Kidney epithelial cell (primary cell): ENCODE measurements at regions not wholly inside any gene's neighbourhood (a gene's known extent, or its start where the extent isn't known, plus 50 kb on each side); places are given as distances from the start of the nearest gene placed in this dataset.

Source experiments
- DNase-seq: peaks from one replicate; pipeline ENCODE4 v3.0.0-alpha.2; 2010; ENCODE audit warnings: low read depth
- H3K27me3 ChIP-seq: 2 replicates; pipeline ENCODE4 v1.6.0; 2011; ENCODE audit warnings: low read length; ENCODE audit not compliant: control insufficient read depth, insufficient read depth
- H3K36me3 ChIP-seq: 2 replicates; pipeline ENCODE4 v1.5.1; 2011; ENCODE audit warnings: low read length; ENCODE audit not compliant: control insufficient read depth, insufficient read depth
- H3K4me3 ChIP-seq: 2 replicates; pipeline ENCODE4 v1.5.1; 2011; ENCODE audit warnings: low read depth, mild to moderate bottlenecking, control low read depth, low read length
- TF ChIP-seq, protein P1 (sequence below): IDR thresholded peaks from 2 replicates; pipeline ENCODE4 v1.5.1; 2011; ENCODE audit warnings: mild to moderate bottlenecking, moderate library complexity, low read length, control low read depth, inconsistent platforms; ENCODE audit not compliant: insufficient read depth, poor library complexity, severe bottlenecking

GRCh38 chr1:244106837-244107493 lies 55.9 kb downstream of the ZBTB18 start:
- Histone ChIP-seq H3K36me3 (no peaks in the 10 kb centered on the region), H3K4me3 (no peak overlapping the region), H3K27me3 (no peaks in the 10 kb centered on the region)
- no peak for DNase-seq
- TF ChIP-seq, protein P1, sequence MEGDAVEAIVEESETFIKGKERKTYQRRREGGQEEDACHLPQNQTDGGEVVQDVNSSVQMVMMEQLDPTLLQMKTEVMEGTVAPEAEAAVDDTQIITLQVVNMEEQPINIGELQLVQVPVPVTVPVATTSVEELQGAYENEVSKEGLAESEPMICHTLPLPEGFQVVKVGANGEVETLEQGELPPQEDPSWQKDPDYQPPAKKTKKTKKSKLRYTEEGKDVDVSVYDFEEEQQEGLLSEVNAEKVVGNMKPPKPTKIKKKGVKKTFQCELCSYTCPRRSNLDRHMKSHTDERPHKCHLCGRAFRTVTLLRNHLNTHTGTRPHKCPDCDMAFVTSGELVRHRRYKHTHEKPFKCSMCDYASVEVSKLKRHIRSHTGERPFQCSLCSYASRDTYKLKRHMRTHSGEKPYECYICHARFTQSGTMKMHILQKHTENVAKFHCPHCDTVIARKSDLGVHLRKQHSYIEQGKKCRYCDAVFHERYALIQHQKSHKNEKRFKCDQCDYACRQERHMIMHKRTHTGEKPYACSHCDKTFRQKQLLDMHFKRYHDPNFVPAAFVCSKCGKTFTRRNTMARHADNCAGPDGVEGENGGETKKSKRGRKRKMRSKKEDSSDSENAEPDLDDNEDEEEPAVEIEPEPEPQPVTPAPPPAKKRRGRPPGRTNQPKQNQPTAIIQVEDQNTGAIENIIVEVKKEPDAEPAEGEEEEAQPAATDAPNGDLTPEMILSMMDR, result no peak

DNA sequence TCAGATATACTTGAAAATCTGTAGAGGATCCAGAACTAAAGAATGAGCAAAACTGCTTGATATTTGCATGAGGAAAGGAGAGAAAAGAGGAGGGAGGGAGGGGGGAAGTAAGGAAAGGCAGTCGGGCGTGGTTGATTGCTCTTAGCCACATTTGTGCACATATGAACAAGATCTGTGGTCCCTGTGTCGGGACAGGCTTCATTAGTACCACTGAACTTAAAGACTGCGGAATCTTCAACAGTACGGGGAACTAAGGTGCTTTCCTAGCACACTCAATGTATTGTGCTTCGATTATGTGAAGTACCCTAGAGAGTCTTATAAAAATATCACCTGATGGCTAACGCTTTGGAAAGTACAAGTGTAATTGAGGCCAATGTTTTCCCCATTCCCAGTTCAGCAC lies 59.9 kb downstream of the ZBTB18 start:
- TF ChIP-seq, protein P1, result no peak
- no peaks in the 10 kb centered on the region for H3K27me3 ChIP-seq
- no peaks in the 10 kb centered on the region for H3K36me3 ChIP-seq
- no peak overlapping the region for H3K4me3 ChIP-seq
- no peak for DNase-seq

- TF ChIP-seq, protein P1, result no peak
- no peak for DNase-seq
- H3K4me3 ChIP-seq, result no peak overlapping the region
- no peaks in the 10 kb centered on the region for H3K36me3 ChIP-seq
- H3K27me3 ChIP-seq, result no peaks in the 10 kb centered on the region
These were observed 61.0 kb downstream of the ZBTB18 start for GRCh38 chr1:244112041-244112440.

DNA sequence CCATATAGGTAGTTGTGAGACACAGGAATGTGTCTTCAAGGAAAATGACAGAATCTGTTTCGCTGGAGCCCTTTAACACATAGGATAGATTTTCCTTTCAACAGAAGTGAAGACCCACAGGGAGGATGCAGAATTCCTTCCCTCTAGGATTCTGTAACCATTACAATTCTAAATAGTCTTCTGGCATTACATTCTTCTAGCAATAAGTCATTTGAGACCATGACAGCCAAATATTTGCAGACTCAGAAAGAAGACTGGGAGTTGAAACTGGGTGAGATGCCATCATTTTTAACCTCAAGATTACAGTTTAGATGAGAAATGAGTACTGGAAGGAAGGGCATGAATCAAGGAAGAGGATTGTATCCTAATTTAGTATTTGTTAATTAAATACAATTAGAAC lies 61.6 kb downstream of the ZBTB18 start:
- DNase-seq, result no peak
- no peaks in the 10 kb centered on the region for H3K27me3 ChIP-seq

DNA sequence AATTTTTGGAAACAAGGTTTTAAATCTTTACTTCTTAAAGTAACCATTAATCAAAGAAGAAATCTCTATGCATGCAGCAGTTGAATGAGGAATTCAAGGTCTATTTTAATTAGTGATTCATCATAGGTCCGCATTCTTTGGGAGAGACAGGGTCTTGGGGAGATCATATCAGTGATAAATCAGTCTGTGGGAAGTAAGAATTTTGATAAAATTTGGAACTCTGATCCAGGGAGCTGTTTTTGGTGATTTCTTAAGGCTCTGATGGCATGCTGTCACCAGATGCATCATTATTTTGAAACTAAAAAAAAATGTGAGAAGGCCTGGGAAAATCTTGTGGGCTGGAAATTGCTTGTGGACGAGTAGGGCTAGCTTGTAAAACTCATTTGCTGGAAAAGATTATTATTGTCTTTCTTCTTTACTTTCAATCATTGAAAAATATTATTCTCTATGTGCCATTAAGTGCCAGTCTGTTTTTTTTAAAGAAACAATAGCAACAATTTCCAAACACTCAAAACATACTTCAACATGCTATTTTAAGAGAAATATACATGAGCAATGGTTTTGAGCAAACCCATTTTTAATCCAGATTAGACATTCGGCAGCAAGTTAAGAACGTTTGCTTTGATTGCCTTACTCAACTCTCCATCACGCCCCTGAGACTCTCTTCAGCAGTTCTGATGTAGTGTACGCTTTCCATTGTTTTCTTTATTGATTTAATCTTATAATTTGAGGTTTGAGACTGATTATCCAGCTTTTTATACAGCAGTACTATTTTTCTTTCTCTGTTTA lies 62.6 kb downstream of the ZBTB18 start:
- TF ChIP-seq, protein P1, result no peak
- Histone ChIP-seq H3K27me3 (no peaks in the 10 kb centered on the region), H3K4me3 (no peak overlapping the region), H3K36me3 (no peaks in the 10 kb centered on the region)
- DNase-seq, result no peak

More for the DNA sequence above, 61.6 kb downstream of the ZBTB18 start:
- TF ChIP-seq, protein P1, result no peak
- Histone ChIP-seq H3K36me3 (no peaks in the 10 kb centered on the region), H3K4me3 (no peak overlapping the region)
